Stomach (tissue), 8 donors: ENCODE measurements at regions not wholly inside any gene's neighbourhood (a gene's known extent, or its start where the extent isn't known, plus 50 kb on each side); places are given as distances from the start of the nearest gene placed in this dataset.

Experiments used
- DNase-seq, 2 donors: peaks; one replicate each; pipeline versions ENCODE4 v3.0.0 to v3.0.0-alpha.2; 2013 to 2019
- H3K27ac ChIP-seq, 5 donors: fragments of 200-600 bp in 4 of 5; sonication (generic) in 4 of 5; one replicate each; pipeline ENCODE4 v1.5.1; 2013 to 2019; ENCODE audit warnings: mild to moderate bottlenecking in 1 of 5, moderate library complexity in 1 of 5
- H3K27me3 ChIP-seq, 3 donors: fragments of 200-600 bp; sonication (generic); one replicate each; pipeline ENCODE4 v1.5.1; 2017 to 2019; ENCODE audit warnings: mixed run types in 1 of 3
- H3K36me3 ChIP-seq, 4 donors: fragments of 200-600 bp; sonication (generic); 1 replicate in 3 of 4; 2 replicates in 1 of 4; pipeline ENCODE4 v1.5.1; 2016 to 2019
- H3K4me1 ChIP-seq, 4 donors: fragments of 200-600 bp; sonication (generic); one replicate each; pipeline ENCODE4 v1.5.1; 2016 to 2019
- H3K4me3 ChIP-seq, 4 donors: fragments of 200-600 bp; sonication (generic) in 3 of 4; one replicate each; pipeline ENCODE4 v1.5.1; 2016 to 2019; ENCODE audit warnings: mild to moderate bottlenecking in 1 of 4
- H3K9me3 ChIP-seq, 4 donors: fragments of 200-600 bp; sonication (generic); one replicate each; pipeline ENCODE4 v1.5.1; 2016 to 2019
- CTCF ChIP-seq, 7 experiments: fragments of 450-650 bp in 4 of 7; fragments of 200-600 bp in 3 of 7; sonication (generic) in 3 of 7; IDR thresholded peaks; one replicate each; pipeline ENCODE4 v1.5.1; 2016 to 2019; ENCODE audit warnings: antibody characterized with exemption in 7 of 7, control low read depth in 2 of 7, mild to moderate bottlenecking in 1 of 7
- EP300 ChIP-seq: sonication (generic); formaldehyde crosslinking; IDR thresholded peaks from one replicate; pipeline ENCODE4 v1.6.1; 2017; ENCODE audit warnings: antibody characterized with exemption
- POLR2A ChIP-seq, 4 donors: fragments of 450-650 bp; IDR thresholded peaks; one replicate each; pipeline ENCODE4 v1.6.1; 2016; ENCODE audit warnings: antibody characterized with exemption in 4 of 4, control low read depth in 2 of 4, mild to moderate bottlenecking in 1 of 4, moderate library complexity in 1 of 4
- POLR2AphosphoS5 ChIP-seq, 3 donors: sonication (generic); formaldehyde crosslinking; IDR thresholded peaks; one replicate each; pipeline ENCODE4 v1.6.1; 2016; ENCODE audit warnings: antibody characterized with exemption in 3 of 3
- WGBS, 5 donors: extraction: QIAGEN DNeasy Blood & Tissue Kit in 3 of 5; methylation state at CpG; one replicate each; pipeline versions ENCODE4 v1.1.5 to v1.1.7; 2013 to 2018; 5-methylcytosine and 5-hydroxymethylcytosine counted together
- intact Hi-C: fragments of 100-400 bp; cut with DNase I; formaldehyde crosslinking; loops from one replicate; pipeline ENCODE4 v1.15.1; 2023; ENCODE audit warnings: low total_unique reads
- donor health status: healthy with polysubstance abuse.
- donor health status: Bipolar disorder and iron deficiency.
- donor health status: healthy.

- Histone ChIP-seq H3K27ac (no peak overlapping the region), H3K4me3 (no peak overlapping the region), H3K27me3 (no peaks in the 10 kb centered on the region), H3K9me3 (peaks cover 0 to 9% (median 5%) of the 10 kb centered on the region in 4 donors), H3K36me3 (no peaks in the 10 kb centered on the region), H3K4me1 (no peaks in the 10 kb centered on the region)
- WGBS, 5 donors, result 74 to 93% (median 86%) methylated on average over 1 of the region's 1 CpG
- TF ChIP-seq EP300 (no peak), CTCF (IDR thresholded peaks at IDR 0.05) (no peak), POLR2AphosphoS5 (IDR thresholded peaks at IDR 0.05) (no peak), POLR2A (IDR thresholded peaks at IDR 0.05) (no peak)
- intact Hi-C loops, result no loop called here
- DNase-seq, result no peak
Measured at GRCh38 chr1:79524126-79524525, 517.6 kb upstream of the ADGRL4 start.

GRCh38 chr1:79519084-79519760 lies 512.7 kb upstream of the ADGRL4 start:
- H3K36me3 ChIP-seq, result no peaks in the 10 kb centered on the region
- no peak for DNase-seq
- TF ChIP-seq POLR2AphosphoS5 (IDR thresholded peaks at IDR 0.05) (no peak), EP300 (no peak), CTCF (IDR thresholded peaks at IDR 0.05) (no peak), POLR2A (IDR thresholded peaks at IDR 0.05) (no peak)
- peaks cover 0 to 9% (median 5%) of the 10 kb centered on the region in 4 donors for H3K9me3 ChIP-seq
- 64 to 79% (median 72%) methylated on average over 4 of the region's 4 CpGs for whole genome bisulfite sequencing, 5 donors
- intact Hi-C loops, result no loop called here
- no peak overlapping the region for H3K27ac ChIP-seq
- H3K4me3 ChIP-seq, result no peak overlapping the region
- no peaks in the 10 kb centered on the region for H3K4me1 ChIP-seq
- H3K27me3 ChIP-seq, result no peaks in the 10 kb centered on the region

GRCh38 chr1:79517470-79518224 lies 511.1 kb upstream of the ADGRL4 start:
- peaks cover 0 to 9% (median 4%) of the 10 kb centered on the region in 4 donors for H3K9me3 ChIP-seq
- H3K36me3 ChIP-seq, result no peaks in the 10 kb centered on the region
- WGBS, 5 donors, result 27 to 57% (median 43%) methylated on average over 4 of the region's 4 CpGs
- H3K27ac ChIP-seq, result no peak overlapping the region
- H3K4me3 ChIP-seq, result no peak overlapping the region
- no peak for DNase-seq
- intact Hi-C loops, result no loop called here
- H3K27me3 ChIP-seq, result no peaks in the 10 kb centered on the region
- H3K4me1 ChIP-seq, result no peaks in the 10 kb centered on the region
- TF ChIP-seq EP300 (no peak), POLR2A (IDR thresholded peaks at IDR 0.05) (no peak), CTCF (IDR thresholded peaks at IDR 0.05) (no peak), POLR2AphosphoS5 (IDR thresholded peaks at IDR 0.05) (no peak)

- no peak overlapping the region for H3K4me3 ChIP-seq
- H3K27me3 ChIP-seq, result no peaks in the 10 kb centered on the region
- DNase-seq, result no peak
- TF ChIP-seq POLR2A (IDR thresholded peaks at IDR 0.05) (no peak), CTCF (IDR thresholded peaks at IDR 0.05) (no peak)
- no peaks in the 10 kb centered on the region for H3K4me1 ChIP-seq
- intact Hi-C loops, result no loop called here
- no peaks in the 10 kb centered on the region for H3K9me3 ChIP-seq
- WGBS, 5 donors, result 33 to 62% (median 36%) methylated on average over 2 of the region's 2 CpGs
- H3K27ac ChIP-seq, result no peak overlapping the region
- H3K36me3 ChIP-seq, result no peaks in the 10 kb centered on the region
Measured at GRCh38 chr1:79507770-79508169, 501.2 kb upstream of the ADGRL4 start.
